ENCODE measurements at regions not wholly inside any gene's neighbourhood (a gene's known extent, or its start where the extent isn't known, plus 50 kb on each side); places are given as distances from the start of the nearest gene placed in this dataset.

- Mint-ChIP-seq H3K27me3 (peaks cover 10 to 25% (median 19%) of the 10 kb centered on the region in 3 donors), H3K4me1 (peaks cover 0 to 8% (median 0%) of the 10 kb centered on the region in 3 donors), H3K36me3 (no peaks in the 10 kb centered on the region), H3K9me3 (peaks cover 0 to 3% (median 0%) of the 10 kb centered on the region in 7 donors), H3K27ac (peak overlapping the region in 1 of 6 donors; percentile 68), H3K4me3 (no peak overlapping the region)
- DNase-seq (no peak), ATAC-seq (ENCODE audit: low read depth in 2 of 2) (no peak)
Observed at GRCh38 chr1:112040891-112041740, 51.6 kb upstream of the KCND3 start.

DNA sequence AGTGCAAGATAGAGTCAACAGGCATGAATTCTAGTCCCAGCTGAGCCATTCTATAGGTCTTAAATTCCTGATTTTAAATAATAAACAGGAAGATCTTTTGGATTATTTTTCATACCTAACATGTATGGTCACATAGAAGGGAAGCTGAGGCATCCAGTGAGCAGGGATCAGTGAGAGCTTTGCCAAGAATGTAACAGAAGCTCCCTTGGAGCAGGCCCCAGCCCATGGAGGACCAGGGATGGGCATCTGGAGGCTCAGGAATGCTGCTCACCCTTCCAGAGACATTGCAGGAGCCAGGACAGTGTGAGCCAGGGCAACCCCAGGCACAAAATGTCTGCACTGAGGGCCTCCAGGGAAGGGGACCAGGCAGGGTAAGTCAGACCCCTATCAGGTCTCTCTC lies 54.4 kb upstream of the KCND3 start:
- no peak for DNase-seq
- Mint-ChIP-seq H3K36me3 (no peaks in the 10 kb centered on the region), H3K9me3 (peaks cover 0 to 6% (median 3%) of the 10 kb centered on the region in 7 donors), H3K4me3 (peak overlapping the region in 1 of 8 donors; percentile 48), H3K27ac (no peak overlapping the region), H3K4me1 (peaks cover 0 to 8% (median 0%) of the 10 kb centered on the region in 3 donors), H3K27me3 (peaks cover 24 to 39% (median 36%) of the 10 kb centered on the region in 3 donors)
- no peak for ATAC-seq (ENCODE audit: low read depth in 2 of 2)

GRCh38 chr1:112044745-112045144 lies 55.3 kb upstream of the KCND3 start:
- H3K27ac Mint-ChIP-seq, result no peak overlapping the region
- peaks cover 0 to 8% (median 0%) of the 10 kb centered on the region in 3 donors for H3K4me1 Mint-ChIP-seq
- peaks cover 0 to 6% (median 3%) of the 10 kb centered on the region in 7 donors for H3K9me3 Mint-ChIP-seq
- DNase-seq (no peak), ATAC-seq (ENCODE audit: low read depth in 2 of 2) (no peak)
- H3K36me3 Mint-ChIP-seq, result no peaks in the 10 kb centered on the region
- peaks cover 24 to 41% (median 38%) of the 10 kb centered on the region in 3 donors for H3K27me3 Mint-ChIP-seq
- peak overlapping the region in 1 of 8 donors; percentile 53 for H3K4me3 Mint-ChIP-seq

DNA sequence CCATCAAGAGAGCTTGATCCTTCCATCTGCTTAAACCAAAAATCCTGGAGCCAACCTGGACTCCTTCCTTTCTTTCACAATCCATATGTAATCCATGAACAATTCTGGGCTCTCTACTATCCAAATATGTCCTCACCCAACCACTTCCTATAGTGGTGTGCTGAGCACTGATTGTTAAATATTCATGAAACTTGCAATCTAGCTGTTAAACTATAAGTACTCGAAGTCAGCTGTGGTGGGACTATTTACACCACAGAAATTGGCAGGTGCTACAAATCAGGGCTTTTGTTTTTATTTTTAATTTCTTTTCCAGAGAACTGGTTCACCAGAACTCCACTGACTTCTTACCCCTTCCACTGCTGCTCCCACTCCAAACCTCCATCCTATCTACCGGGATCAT lies 57.2 kb upstream of the KCND3 start:
- peaks cover 0 to 6% (median 3%) of the 10 kb centered on the region in 7 donors for H3K9me3 Mint-ChIP-seq
- DNase-seq, result no peak
- peaks cover 28 to 52% (median 51%) of the 10 kb centered on the region in 3 donors for H3K27me3 Mint-ChIP-seq
- H3K27ac Mint-ChIP-seq, result no peak overlapping the region
- ATAC-seq (ENCODE audit: low read depth in 2 of 2), result no peak
- peaks cover 0 to under 1% (median 0%) of the 10 kb centered on the region in 3 donors for H3K4me1 Mint-ChIP-seq
- no peak overlapping the region for H3K4me3 Mint-ChIP-seq
- peaks cover 0 to 8% of the 10 kb centered on the region in 2 donors for H3K36me3 Mint-ChIP-seq

DNA sequence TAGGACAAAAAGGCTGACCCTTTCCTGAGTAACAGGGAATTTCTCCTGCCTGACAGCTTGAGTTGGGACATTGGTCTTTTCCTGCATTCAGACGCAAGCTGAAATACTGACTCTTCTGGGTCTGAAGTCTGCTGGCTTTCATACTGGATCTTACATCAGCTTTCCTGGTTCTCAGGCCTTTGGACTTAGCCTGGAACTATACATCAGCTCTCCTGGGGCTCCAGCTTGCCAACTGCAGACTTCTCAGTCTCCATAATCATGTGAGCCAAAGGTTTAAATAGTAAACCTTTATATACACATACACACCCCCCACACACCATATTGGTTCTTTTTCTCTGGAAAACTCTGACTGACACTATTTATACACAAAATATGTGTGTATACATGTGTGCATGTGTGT lies 59.0 kb upstream of the KCND3 start:
- H3K4me3 Mint-ChIP-seq, result no peak overlapping the region
- no peak for DNase-seq

GRCh38 chr1:112054510-112054909 lies 65.0 kb upstream of the KCND3 start:
- DNase-seq, result no peak
- peaks cover 0 to 5% (median 0%) of the 10 kb centered on the region in 3 donors for H3K4me1 Mint-ChIP-seq

More for the DNA sequence above, 59.0 kb upstream of the KCND3 start:
- no peak for ATAC-seq (ENCODE audit: low read depth in 2 of 2)
- peaks cover 27 to 46% (median 44%) of the 10 kb centered on the region in 3 donors for H3K27me3 Mint-ChIP-seq
- H3K9me3 Mint-ChIP-seq, result peaks cover 0 to 6% (median 3%) of the 10 kb centered on the region in 7 donors
- H3K36me3 Mint-ChIP-seq, result peaks cover 0 to 8% of the 10 kb centered on the region in 2 donors
- no peak overlapping the region for H3K27ac Mint-ChIP-seq
- H3K4me1 Mint-ChIP-seq, result no peaks in the 10 kb centered on the region

GRCh38 chr1:112056354-112056753 lies 66.9 kb upstream of the KCND3 start:
- Mint-ChIP-seq H3K4me1 (peaks cover 0 to 23% (median 12%) of the 10 kb centered on the region in 3 donors), H3K4me3 (no peak overlapping the region), H3K27ac (peak overlapping the region in 2 of 6 donors; percentile 24 to 89), H3K27me3 (peaks cover 7 to 47% (median 21%) of the 10 kb centered on the region in 3 donors), H3K9me3 (no peaks in the 10 kb centered on the region), H3K36me3 (no peaks in the 10 kb centered on the region)
- DNase-seq (no peak), ATAC-seq (ENCODE audit: low read depth in 2 of 2) (no peak)

More at GRCh38 chr1:112054510-112054909, 65.0 kb upstream of the KCND3 start:
- Mint-ChIP-seq H3K9me3 (peaks cover 0 to 2% (median 0%) of the 10 kb centered on the region in 7 donors), H3K4me3 (no peak overlapping the region), H3K36me3 (peaks cover 0 to 8% of the 10 kb centered on the region in 2 donors), H3K27ac (no peak overlapping the region), H3K27me3 (peaks cover 7 to 49% (median 37%) of the 10 kb centered on the region in 3 donors)
- no peak for ATAC-seq (ENCODE audit: low read depth in 2 of 2)

DNA sequence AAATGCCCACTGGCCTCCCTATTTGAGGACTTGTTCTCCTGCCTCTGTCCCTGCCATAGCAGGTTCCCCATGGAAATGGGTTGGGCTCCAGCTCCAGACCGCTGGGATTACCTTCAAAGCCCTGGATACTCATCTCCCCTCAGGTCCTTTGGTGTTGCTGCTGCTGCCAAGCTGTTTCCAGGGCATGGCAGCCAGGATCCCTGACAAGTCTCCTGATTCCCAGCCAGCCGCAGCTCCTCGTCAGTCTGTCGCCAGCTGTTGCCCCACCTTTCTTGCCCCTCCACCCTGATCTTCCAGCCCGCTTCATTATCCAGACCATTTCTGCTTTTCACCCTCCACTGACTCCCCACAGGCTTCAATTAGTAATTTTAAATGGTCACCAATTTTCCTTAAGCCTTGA lies 68.3 kb upstream of the KCND3 start:
- Mint-ChIP-seq H3K4me3 (no peak overlapping the region), H3K9me3 (no peaks in the 10 kb centered on the region), H3K4me1 (peaks cover 0 to 30% (median 18%) of the 10 kb centered on the region in 3 donors), H3K36me3 (no peaks in the 10 kb centered on the region), H3K27me3 (peaks cover 5 to 58% (median 34%) of the 10 kb centered on the region in 3 donors), H3K27ac (no peak overlapping the region)
- DNase-seq (no peak), ATAC-seq (ENCODE audit: low read depth in 2 of 2) (no peak)

DNA sequence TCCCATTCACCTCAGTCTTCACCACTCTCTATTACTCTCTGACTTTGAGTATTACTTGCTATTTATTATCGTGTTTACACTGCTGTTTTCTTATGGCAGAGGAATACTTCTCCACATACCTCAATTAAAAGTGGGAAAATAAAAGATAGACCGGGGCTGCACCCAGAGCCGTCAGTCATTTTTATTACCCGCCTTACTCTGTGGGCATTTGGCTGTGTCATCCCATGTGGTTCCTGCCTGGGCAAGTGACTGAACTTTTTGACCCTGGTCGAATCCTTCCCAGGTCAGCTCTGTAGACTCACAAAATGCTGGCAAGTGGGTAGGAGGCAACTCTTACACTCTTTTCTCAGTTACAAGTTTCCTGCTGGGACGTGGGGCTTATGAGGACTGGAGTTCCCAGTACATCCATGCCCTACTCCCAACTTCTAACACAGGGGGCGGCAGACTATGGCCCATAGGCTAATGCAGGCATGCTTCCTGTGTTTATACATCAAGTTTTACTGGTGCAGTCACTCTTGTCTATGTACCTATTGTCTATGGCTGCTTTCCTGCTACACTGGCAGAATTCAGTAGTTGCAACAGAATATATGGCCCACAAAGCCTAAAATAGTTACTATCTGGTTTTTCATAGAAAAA lies 69.5 kb upstream of the KCND3 start:
- Mint-ChIP-seq H3K27me3 (peaks cover 5 to 63% (median 36%) of the 10 kb centered on the region in 3 donors), H3K36me3 (no peaks in the 10 kb centered on the region), H3K4me1 (peaks cover 0 to 33% (median 18%) of the 10 kb centered on the region in 3 donors), H3K27ac (peak overlapping the region in 1 of 6 donors; percentile 39), H3K9me3 (no peaks in the 10 kb centered on the region), H3K4me3 (no peak overlapping the region)
- no peak for ATAC-seq (ENCODE audit: low read depth in 2 of 2)
- DNase-seq, result no peak

- peaks cover 10 to 59% (median 41%) of the 10 kb centered on the region in 3 donors for H3K27me3 Mint-ChIP-seq
- H3K27ac Mint-ChIP-seq, result peak overlapping the region in 1 of 6 donors; percentile 80
- H3K4me3 Mint-ChIP-seq, result no peak overlapping the region
Observed at GRCh38 chr1:112059679-112060078, 70.2 kb upstream of the KCND3 start.

GRCh38 chr1:112060261-112060660 lies 70.8 kb upstream of the KCND3 start:
- Mint-ChIP-seq H3K4me1 (peaks cover 0 to 39% (median 18%) of the 10 kb centered on the region in 3 donors), H3K27ac (no peak overlapping the region), H3K4me3 (no peak overlapping the region), H3K36me3 (no peaks in the 10 kb centered on the region), H3K9me3 (no peaks in the 10 kb centered on the region), H3K27me3 (peaks cover 13 to 63% (median 41%) of the 10 kb centered on the region in 3 donors)
- DNase-seq (no peak), ATAC-seq (ENCODE audit: low read depth in 2 of 2) (no peak)

More at GRCh38 chr1:112059679-112060078, 70.2 kb upstream of the KCND3 start:
- no peak for ATAC-seq (ENCODE audit: low read depth in 2 of 2)
- no peaks in the 10 kb centered on the region for H3K36me3 Mint-ChIP-seq
- no peaks in the 10 kb centered on the region for H3K9me3 Mint-ChIP-seq
- H3K4me1 Mint-ChIP-seq, result peaks cover 0 to 39% (median 18%) of the 10 kb centered on the region in 3 donors
- no peak for DNase-seq

DNA sequence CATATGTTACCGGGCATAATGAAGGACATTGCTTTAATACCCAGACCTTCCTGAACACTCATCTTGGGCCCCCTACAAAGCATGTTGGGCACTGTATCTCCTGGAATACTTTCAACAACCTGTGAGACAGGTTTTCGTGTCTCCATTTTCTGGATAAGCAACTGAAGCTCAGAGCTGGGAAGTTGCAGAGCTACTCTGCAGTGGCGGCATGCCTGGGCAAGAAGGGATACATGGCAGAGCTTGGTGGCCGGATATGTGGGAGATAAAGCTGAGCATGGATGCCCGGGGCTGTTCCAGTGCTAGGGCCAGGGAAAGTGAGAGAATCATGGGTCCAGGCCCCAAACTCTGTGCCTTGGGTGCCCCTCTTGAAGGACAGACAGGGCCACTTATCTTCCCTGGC lies 71.6 kb upstream of the KCND3 start:
- DNase-seq (no peak), ATAC-seq (ENCODE audit: low read depth in 2 of 2) (no peak)
- Mint-ChIP-seq H3K4me3 (no peak overlapping the region), H3K4me1 (peaks cover 0 to 39% (median 18%) of the 10 kb centered on the region in 3 donors), H3K27me3 (peaks cover 21 to 69% (median 46%) of the 10 kb centered on the region in 3 donors), H3K27ac (no peak overlapping the region), H3K36me3 (no peaks in the 10 kb centered on the region), H3K9me3 (no peaks in the 10 kb centered on the region)

GRCh38 chr1:112061901-112062320 lies 72.4 kb upstream of the KCND3 start:
- Mint-ChIP-seq H3K4me1 (peaks cover 0 to 39% (median 18%) of the 10 kb centered on the region in 3 donors), H3K9me3 (no peaks in the 10 kb centered on the region), H3K4me3 (no peak overlapping the region), H3K27me3 (peaks cover 25 to 67% (median 46%) of the 10 kb centered on the region in 3 donors), H3K36me3 (no peaks in the 10 kb centered on the region), H3K27ac (no peak overlapping the region)
- ATAC-seq (ENCODE audit: low read depth in 2 of 2) (no peak), DNase-seq (no peak)
